Psoas muscle (tissue), 7 donors: ENCODE measurements at regions not wholly inside any gene's neighbourhood (a gene's known extent, or its start where the extent isn't known, plus 50 kb on each side); places are given as distances from the start of the nearest gene placed in this dataset.

Experiments used
- ATAC-seq, 4 donors: fragments of 200-7000 bp; cut with Tn5 transposase; one replicate each; pipeline ENCODE4 v1.9.1; 2020; ENCODE audit warnings: moderate library complexity in 3 of 4, mild to moderate bottlenecking in 2 of 4
- DNase-seq, 2 donors: peaks; one replicate each; pipeline ENCODE4 v3.0.0-alpha.2; 2020
- H3K27ac ChIP-seq: fragments of 200-600 bp; one replicate; pipeline ENCODE4 v1.8.0; 2022
- H3K27me3 ChIP-seq, 3 donors: fragments of 200-600 bp in 1 of 3; one replicate each; pipeline versions ENCODE4 v1.6.1 to v1.8.0; 2013 to 2022; ENCODE audit warnings: low read length in 2 of 3, mild to moderate bottlenecking in 2 of 3, moderate library complexity in 1 of 3; ENCODE audit not compliant: insufficient read depth in 3 of 3
- H3K36me3 ChIP-seq, 2 donors: fragments of 200-600 bp in 1 of 2; one replicate each; pipeline versions ENCODE4 v1.6.1 to v1.8.0; 2013 to 2022; ENCODE audit warnings: low read depth in 1 of 2, mild to moderate bottlenecking in 1 of 2, moderate library complexity in 1 of 2; ENCODE audit not compliant: insufficient read depth in 1 of 2
- H3K4me1 ChIP-seq: fragments of 200-600 bp; one replicate; pipeline ENCODE4 v1.8.0; 2022
- H3K4me3 ChIP-seq: fragments of 200-600 bp; one replicate; pipeline ENCODE4 v1.8.0; 2022; ENCODE audit warnings: mild to moderate bottlenecking
- H3K9me3 ChIP-seq: fragments of 200-600 bp; one replicate; pipeline ENCODE4 v1.8.0; 2022
- CTCF ChIP-seq: fragments of 200-600 bp; IDR thresholded peaks from one replicate; pipeline ENCODE4 v1.8.0; 2022; ENCODE audit warnings: antibody characterized with exemption
- WGBS, 3 donors: extraction: QIAGEN DNeasy Blood & Tissue Kit; methylation state at CpG; one replicate each; pipeline versions ENCODE4 v1.1.6 to v1.1.7; 2013; 5-methylcytosine and 5-hydroxymethylcytosine counted together
- intact Hi-C, 2 donors: fragments of 100-400 bp; cut with DNase I; formaldehyde crosslinking; loops; one replicate each; pipeline versions ENCODE4 v1.11.0 to v1.14.2; 2022
- donor health status: healthy with polysubstance abuse.
- donor health status: DM: no; HTN: no; CAD: no; lungs with moderate emphysema.
- donor health status: Bipolar disorder and iron deficiency.
- donor health status: healthy.
- donor health status: DM: yes; HTN: yes; CAD: no.
- donor health status: DM: no; HTN: no; CAD: no.
- donor health status: DM: yes; HTN: yes; CAD: no.

- TF ChIP-seq CTCF, result no peak
- no peak for DNase-seq
- ATAC-seq, result no peak
- no peaks in the 10 kb centered on the region for H3K4me1 ChIP-seq
- intact Hi-C loops, result no loop called here
- no peaks in the 10 kb centered on the region for H3K9me3 ChIP-seq
- H3K36me3 ChIP-seq, result no peaks in the 10 kb centered on the region
- no peak overlapping the region for H3K4me3 ChIP-seq
- no peak overlapping the region for H3K27ac ChIP-seq
- H3K27me3 ChIP-seq, result no peaks in the 10 kb centered on the region
- WGBS, 3 donors, result 58 to 69% (median 58%) methylated on average over 7 of the region's 7 CpGs
These were observed 85.2 kb upstream of the CNR1 start for GRCh38 chr6:88251301-88251700.

GRCh38 chr6:88248709-88249321 lies 82.7 kb upstream of the CNR1 start:
- Histone ChIP-seq H3K27me3 (no peaks in the 10 kb centered on the region), H3K4me1 (no peaks in the 10 kb centered on the region), H3K27ac (no peak overlapping the region), H3K36me3 (no peaks in the 10 kb centered on the region), H3K9me3 (no peaks in the 10 kb centered on the region), H3K4me3 (no peak overlapping the region)
- TF ChIP-seq CTCF, result no peak
- intact Hi-C loops, result no loop called here
- ATAC-seq, result no peak
- DNase-seq, result no peak
- WGBS, 3 donors, result 82 to 87% (median 86%) methylated on average over 4 of the region's 4 CpGs

GRCh38 chr6:88246654-88247053 lies 80.5 kb upstream of the CNR1 start:
- DNase-seq (no peak), ATAC-seq (no peak)
- TF ChIP-seq CTCF, result no peak
- H3K27ac ChIP-seq, result no peak overlapping the region
- intact Hi-C loops, result no loop called here
- no peak overlapping the region for H3K4me3 ChIP-seq
- no peaks in the 10 kb centered on the region for H3K4me1 ChIP-seq
- no peaks in the 10 kb centered on the region for H3K27me3 ChIP-seq
- 49 to 60% (median 52%) methylated on average over 2 of the region's 2 CpGs for WGBS, 3 donors
- H3K36me3 ChIP-seq, result no peaks in the 10 kb centered on the region
- peaks cover under 1% of the 10 kb centered on the region for H3K9me3 ChIP-seq

- DNase-seq (no peak), ATAC-seq (no peak)
- H3K4me3 ChIP-seq, result no peak overlapping the region
- no peaks in the 10 kb centered on the region for H3K4me1 ChIP-seq
- H3K27me3 ChIP-seq, result no peaks in the 10 kb centered on the region
- 63 to 69% (median 65%) methylated on average over 3 of the region's 3 CpGs for WGBS, 3 donors
- peaks cover 7% of the 10 kb centered on the region for H3K9me3 ChIP-seq
- H3K27ac ChIP-seq, result no peak overlapping the region
- H3K36me3 ChIP-seq, result no peaks in the 10 kb centered on the region
- no peak for TF ChIP-seq CTCF
- intact Hi-C loops, result no loop called here
These were observed 78.6 kb upstream of the CNR1 start for GRCh38 chr6:88244721-88245120.

- Histone ChIP-seq H3K9me3 (peaks cover 7% of the 10 kb centered on the region), H3K36me3 (no peaks in the 10 kb centered on the region), H3K27ac (no peak overlapping the region), H3K4me1 (no peaks in the 10 kb centered on the region), H3K4me3 (no peak overlapping the region), H3K27me3 (no peaks in the 10 kb centered on the region)
- intact Hi-C loops, result no loop called here
- no peak for DNase-seq
- ATAC-seq, result no peak
- no peak for TF ChIP-seq CTCF
- WGBS, 3 donors, result 83 to 87% (median 85%) methylated on average over 3 of the region's 3 CpGs
These were observed 72.8 kb upstream of the CNR1 start for GRCh38 chr6:88238901-88239300.
